ENCODE measurements at regions not wholly inside any gene's neighbourhood (a gene's known extent, or its start where the extent isn't known, plus 50 kb on each side); places are given as distances from the start of the nearest gene placed in this dataset.

GRCh38 chr5:21236971-21237427, 1249.0 kb upstream of the CDH18 start:
- peak overlapping the region in 2 of 4 donors; percentile 35 to 64 for H3K27ac ChIP-seq
- H3K4me1 ChIP-seq, result no peaks in the 10 kb centered on the region
- no peaks in the 10 kb centered on the region for H3K36me3 ChIP-seq
- H3K27me3 ChIP-seq, result no peaks in the 10 kb centered on the region
- in situ Hi-C loops (cut with MboI; ENCODE audit: low sequenced_read_pairs in 4 of 4) (no loop called here), intact Hi-C loops (cut with DNase I; ENCODE audit: low total_unique reads) (no loop called here)
- no peaks in the 10 kb centered on the region for H3K9me3 ChIP-seq
- peak; percentile 98 to 99 for ATAC-seq
- DNase-seq, result no peak
- H3K4me3 ChIP-seq, result peak overlapping the region in 1 of 4 donors; percentile 0
- TF ChIP-seq CTCF (IDR thresholded peaks at IDR 0.05 in 4 of 5, conservative IDR thresholded peaks at IDR 0.05 in 1 of 5) (no peak), POLR2A (IDR thresholded peaks at IDR 0.05) (no peak)

- Histone ChIP-seq H3K27ac (no peak overlapping the region), H3K4me1 (no peaks in the 10 kb centered on the region), H3K9me3 (no peaks in the 10 kb centered on the region), H3K36me3 (no peaks in the 10 kb centered on the region), H3K27me3 (no peaks in the 10 kb centered on the region), H3K4me3 (no peak overlapping the region)
- no peak for ATAC-seq
- TF ChIP-seq POLR2A (IDR thresholded peaks at IDR 0.05) (no peak), CTCF (IDR thresholded peaks at IDR 0.05 in 4 of 5, conservative IDR thresholded peaks at IDR 0.05 in 1 of 5) (no peak)
- in situ Hi-C loops (cut with MboI; ENCODE audit: low sequenced_read_pairs in 4 of 4), result no loop called here
- DNase-seq, result no peak
- intact Hi-C loops (cut with DNase I; ENCODE audit: low total_unique reads), result no loop called here
Observed at GRCh38 chr5:21236104-21236503, 1248.1 kb upstream of the CDH18 start.

GRCh38 chr5:21225223-21226064, 1237.4 kb upstream of the CDH18 start:
- H3K27me3 ChIP-seq, result no peaks in the 10 kb centered on the region
- no peak overlapping the region for H3K4me3 ChIP-seq
- ATAC-seq (no peak), DNase-seq (no peak)
- no peaks in the 10 kb centered on the region for H3K9me3 ChIP-seq
- intact Hi-C loops (cut with DNase I; ENCODE audit: low total_unique reads) (no loop called here), in situ Hi-C loops (cut with MboI; ENCODE audit: low sequenced_read_pairs in 4 of 4) (no loop called here)
- no peak for TF ChIP-seq CTCF (IDR thresholded peaks at IDR 0.05 in 4 of 5, conservative IDR thresholded peaks at IDR 0.05 in 1 of 5)
- TF ChIP-seq POLR2A (IDR thresholded peaks at IDR 0.05), result no peak
- H3K36me3 ChIP-seq, result no peaks in the 10 kb centered on the region
- H3K27ac ChIP-seq, result no peak overlapping the region
- H3K4me1 ChIP-seq, result no peaks in the 10 kb centered on the region

- no peak overlapping the region for H3K27ac ChIP-seq
- no peak for DNase-seq
Observed at GRCh38 chr5:21221616-21222015, 1233.6 kb upstream of the CDH18 start.

More at GRCh38 chr5:21221616-21222015, 1233.6 kb upstream of the CDH18 start:
- Histone ChIP-seq H3K36me3 (no peaks in the 10 kb centered on the region), H3K4me3 (no peak overlapping the region), H3K4me1 (no peaks in the 10 kb centered on the region), H3K9me3 (no peaks in the 10 kb centered on the region), H3K27me3 (no peaks in the 10 kb centered on the region)
- intact Hi-C loops (cut with DNase I; ENCODE audit: low total_unique reads) (no loop called here), in situ Hi-C loops (cut with MboI; ENCODE audit: low sequenced_read_pairs in 4 of 4) (no loop called here)
- TF ChIP-seq CTCF (IDR thresholded peaks at IDR 0.05 in 4 of 5, conservative IDR thresholded peaks at IDR 0.05 in 1 of 5), result no peak
- ATAC-seq, result no peak
